HG02973 (cell line): ENCODE measurements at regions not wholly inside any gene's neighbourhood (a gene's known extent, or its start where the extent isn't known, plus 50 kb on each side); places are given as distances from the start of the nearest gene placed in this dataset.

ENCODE experiments used
- ATAC-seq: cut with Tn5 transposase; IDR thresholded peaks from one replicate; pipeline ENCODE4 v1.9.1; 2021; ENCODE audit warnings: moderate library complexity; ENCODE audit not compliant: unreplicated experiment

GRCh38 chr21:25385341-25385740 is 221.9 kb downstream of the MRPL39 start:
- ATAC-seq: no peak

- no peak for ATAC-seq
These were observed 222.5 kb downstream of the MRPL39 start for GRCh38 chr21:25384782-25385181.

- ATAC-seq: no peak
These were observed 223.7 kb downstream of the MRPL39 start for GRCh38 chr21:25383545-25383944.

- ATAC-seq: no peak
These were observed 225.3 kb downstream of the MRPL39 start for GRCh38 chr21:25381936-25382452.

GRCh38 chr21:25375675-25376074 is 231.6 kb downstream of the MRPL39 start:
- ATAC-seq: no peak

GRCh38 chr21:25373126-25374082 is 233.9 kb downstream of the MRPL39 start:
- ATAC-seq: no peak

- no peak for ATAC-seq
These were observed 235.3 kb downstream of the MRPL39 start for GRCh38 chr21:25371841-25372425.

- no peak for ATAC-seq
These were observed 237.0 kb downstream of the MRPL39 start for GRCh38 chr21:25370311-25370744.

- ATAC-seq: no peak
These were observed 237.6 kb downstream of the MRPL39 start for GRCh38 chr21:25369524-25370300.

GRCh38 chr21:25368531-25368930 is 238.8 kb downstream of the MRPL39 start:
- ATAC-seq: no peak

- ATAC-seq: no peak
These were observed 241.2 kb downstream of the MRPL39 start for GRCh38 chr21:25366116-25366515.

- ATAC-seq: no peak
These were observed 244.7 kb downstream of the MRPL39 start for GRCh38 chr21:25362375-25363267.

- no peak for ATAC-seq
These were observed 245.5 kb downstream of the MRPL39 start for GRCh38 chr21:25361765-25362164.

GRCh38 chr21:25361097-25361496 is 246.2 kb downstream of the MRPL39 start:
- ATAC-seq: no peak

- no peak for ATAC-seq
These were observed 246.7 kb downstream of the MRPL39 start for GRCh38 chr21:25360593-25360992.

GRCh38 chr21:25359724-25360123 is 247.6 kb downstream of the MRPL39 start:
- no peak for ATAC-seq

GRCh38 chr21:25350056-25350455 is 257.2 kb downstream of the MRPL39 start:
- no peak for ATAC-seq

GRCh38 chr21:25343774-25344545 is 263.3 kb downstream of the MRPL39 start:
- ATAC-seq: no peak

GRCh38 chr21:25342816-25343215 is 264.5 kb downstream of the MRPL39 start:
- ATAC-seq: no peak
